Breast epithelium (tissue), 3 donors: ENCODE measurements at regions not wholly inside any gene's neighbourhood (a gene's known extent, or its start where the extent isn't known, plus 50 kb on each side); places are given as distances from the start of the nearest gene placed in this dataset.

Source experiments
- POLR2AphosphoS5 ChIP-seq, 3 donors: sonication (generic); formaldehyde crosslinking; IDR thresholded peaks; one replicate each; pipeline ENCODE4 v1.6.1; 2017; ENCODE audit warnings: antibody characterized with exemption in 3 of 3
- TF ChIP-seq, protein P1 (sequence below), 3 donors: fragments of 450-650 bp; IDR thresholded peaks; one replicate each; pipeline ENCODE4 v1.5.1; 2016 to 2017; ENCODE audit warnings: antibody characterized with exemption in 3 of 3, mild to moderate bottlenecking in 3 of 3, moderate library complexity in 3 of 3

DNA sequence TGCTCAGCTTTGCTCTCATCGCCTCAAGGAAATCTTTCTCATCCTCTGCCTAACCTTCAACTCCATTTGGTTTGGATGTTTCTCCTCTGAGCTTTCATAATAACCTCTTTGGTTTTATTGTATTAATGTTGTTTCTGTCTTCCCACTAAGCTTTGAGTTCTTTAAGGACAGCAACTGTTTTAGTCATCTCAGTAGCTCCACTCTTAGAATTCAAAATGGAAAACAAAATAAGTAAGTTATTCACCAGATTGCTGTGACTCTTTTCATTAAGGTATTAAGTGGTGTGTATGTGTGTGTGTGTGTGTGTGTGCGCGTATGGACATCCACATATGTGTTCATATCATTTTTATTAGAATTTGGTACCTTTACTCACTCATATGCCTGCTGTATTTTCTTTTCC is 279.2 kb upstream of the BOD1L1 start:
- TF ChIP-seq POLR2AphosphoS5 (IDR thresholded peaks at IDR 0.05) = no peak
- TF ChIP-seq, protein P1, sequence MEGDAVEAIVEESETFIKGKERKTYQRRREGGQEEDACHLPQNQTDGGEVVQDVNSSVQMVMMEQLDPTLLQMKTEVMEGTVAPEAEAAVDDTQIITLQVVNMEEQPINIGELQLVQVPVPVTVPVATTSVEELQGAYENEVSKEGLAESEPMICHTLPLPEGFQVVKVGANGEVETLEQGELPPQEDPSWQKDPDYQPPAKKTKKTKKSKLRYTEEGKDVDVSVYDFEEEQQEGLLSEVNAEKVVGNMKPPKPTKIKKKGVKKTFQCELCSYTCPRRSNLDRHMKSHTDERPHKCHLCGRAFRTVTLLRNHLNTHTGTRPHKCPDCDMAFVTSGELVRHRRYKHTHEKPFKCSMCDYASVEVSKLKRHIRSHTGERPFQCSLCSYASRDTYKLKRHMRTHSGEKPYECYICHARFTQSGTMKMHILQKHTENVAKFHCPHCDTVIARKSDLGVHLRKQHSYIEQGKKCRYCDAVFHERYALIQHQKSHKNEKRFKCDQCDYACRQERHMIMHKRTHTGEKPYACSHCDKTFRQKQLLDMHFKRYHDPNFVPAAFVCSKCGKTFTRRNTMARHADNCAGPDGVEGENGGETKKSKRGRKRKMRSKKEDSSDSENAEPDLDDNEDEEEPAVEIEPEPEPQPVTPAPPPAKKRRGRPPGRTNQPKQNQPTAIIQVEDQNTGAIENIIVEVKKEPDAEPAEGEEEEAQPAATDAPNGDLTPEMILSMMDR (IDR thresholded peaks at IDR 0.05) = no peak
